ENCODE measurements at regions not wholly inside any gene's neighbourhood (a gene's known extent, or its start where the extent isn't known, plus 50 kb on each side); places are given as distances from the start of the nearest gene placed in this dataset.

- no peak overlapping the region for H3K4me3 ChIP-seq (ENCODE audit: low read depth, low read length)
- no peaks in the 10 kb centered on the region for H3K27me3 ChIP-seq (ENCODE audit: control insufficient read depth, insufficient read depth, low read length)
- no peaks in the 10 kb centered on the region for H3K4me1 ChIP-seq (ENCODE audit: control insufficient read depth, insufficient read depth, low read length)
- H3K27ac ChIP-seq (ENCODE audit: low read depth, low read length): no peak overlapping the region
- H3K36me3 ChIP-seq (ENCODE audit: control insufficient read depth, insufficient read depth, low read length): no peaks in the 10 kb centered on the region
- no peaks in the 10 kb centered on the region for H3K9me3 ChIP-seq (ENCODE audit: control insufficient read depth, insufficient read depth, low read length)
- WGBS (ENCODE audit: insufficient coverage): 79% methylated on average over 7 of the region's 7 CpGs
- no peak for DNase-seq (ENCODE audit: low read depth in 4 of 6, low spot score in 6 of 6)
These were observed 289.7 kb downstream of the HTR1B start for GRCh38 chr6:77173472-77174074.

GRCh38 chr6:77172578-77172977 lies 290.7 kb downstream of the HTR1B start:
- no peaks in the 10 kb centered on the region for H3K9me3 ChIP-seq (ENCODE audit: control insufficient read depth, insufficient read depth, low read length)
- no peaks in the 10 kb centered on the region for H3K36me3 ChIP-seq (ENCODE audit: control insufficient read depth, insufficient read depth, low read length)
- no peaks in the 10 kb centered on the region for H3K27me3 ChIP-seq (ENCODE audit: control insufficient read depth, insufficient read depth, low read length)
- DNase-seq (ENCODE audit: low read depth in 4 of 6, low spot score in 6 of 6): no peak
- no peak overlapping the region for H3K4me3 ChIP-seq (ENCODE audit: low read depth, low read length)
- no peak overlapping the region for H3K27ac ChIP-seq (ENCODE audit: low read depth, low read length)
- H3K4me1 ChIP-seq (ENCODE audit: control insufficient read depth, insufficient read depth, low read length): no peaks in the 10 kb centered on the region
- 91% methylated on average over 6 of the region's 6 CpGs for WGBS (ENCODE audit: insufficient coverage)

DNA sequence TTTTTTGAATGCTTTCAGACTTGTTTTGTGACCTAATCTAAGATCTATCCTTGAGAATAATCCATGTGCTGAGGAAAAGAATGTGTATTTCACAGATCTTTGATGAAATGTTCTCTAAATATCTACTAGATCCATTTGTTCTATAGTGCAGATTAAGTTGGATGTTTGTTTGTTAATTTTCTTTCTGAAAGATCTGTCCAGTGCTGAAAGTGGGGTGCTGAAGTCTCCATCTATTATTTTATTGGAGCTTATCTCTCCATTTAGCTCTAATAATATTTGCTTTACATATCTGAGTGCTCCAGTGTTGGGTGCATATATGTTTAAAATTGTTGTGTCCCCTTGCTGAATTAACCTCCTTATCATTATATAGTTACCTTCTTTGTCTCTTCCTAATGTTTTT lies 303.6 kb downstream of the HTR1B start:
- DNase-seq (ENCODE audit: low read depth in 4 of 6, low spot score in 6 of 6): no peak
- no peak overlapping the region for H3K4me3 ChIP-seq (ENCODE audit: low read depth, low read length)
- no peaks in the 10 kb centered on the region for H3K27me3 ChIP-seq (ENCODE audit: control insufficient read depth, insufficient read depth, low read length)
- no peaks in the 10 kb centered on the region for H3K4me1 ChIP-seq (ENCODE audit: control insufficient read depth, insufficient read depth, low read length)
- H3K36me3 ChIP-seq (ENCODE audit: control insufficient read depth, insufficient read depth, low read length): no peaks in the 10 kb centered on the region
- H3K27ac ChIP-seq (ENCODE audit: low read depth, low read length): no peak overlapping the region
- H3K9me3 ChIP-seq (ENCODE audit: control insufficient read depth, insufficient read depth, low read length): no peaks in the 10 kb centered on the region

GRCh38 chr6:77151241-77151640 lies 312.1 kb downstream of the HTR1B start:
- DNase-seq (ENCODE audit: low read depth in 4 of 6, low spot score in 6 of 6): no peak
- Histone ChIP-seq H3K36me3 (ENCODE audit: control insufficient read depth, insufficient read depth, low read length) (no peaks in the 10 kb centered on the region), H3K27me3 (ENCODE audit: control insufficient read depth, insufficient read depth, low read length) (no peaks in the 10 kb centered on the region), H3K4me3 (ENCODE audit: low read depth, low read length) (no peak overlapping the region), H3K4me1 (ENCODE audit: control insufficient read depth, insufficient read depth, low read length) (no peaks in the 10 kb centered on the region), H3K9me3 (ENCODE audit: control insufficient read depth, insufficient read depth, low read length) (no peaks in the 10 kb centered on the region), H3K27ac (ENCODE audit: low read depth, low read length) (no peak overlapping the region)
- 71% methylated on average over 4 of the region's 4 CpGs for WGBS (ENCODE audit: insufficient coverage)

DNA sequence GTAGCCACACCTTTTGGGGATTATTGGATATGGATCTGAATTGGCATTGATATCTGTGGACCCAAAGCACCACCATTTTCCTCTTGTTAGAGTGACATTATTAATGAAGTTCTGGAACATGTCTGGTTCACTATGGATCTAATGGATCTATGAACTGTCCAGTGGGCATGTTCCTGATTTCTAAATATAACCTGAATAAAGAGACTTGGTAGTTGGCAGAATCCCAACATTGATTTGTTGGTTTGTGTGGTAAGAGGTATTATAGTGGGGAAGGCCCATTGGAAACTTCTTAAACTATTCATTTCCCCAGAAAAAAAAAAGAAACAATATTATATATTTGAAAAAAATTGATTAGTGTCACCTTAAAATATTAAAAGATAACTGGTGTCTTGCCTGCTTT lies 312.6 kb downstream of the HTR1B start:
- no peak overlapping the region for H3K4me3 ChIP-seq (ENCODE audit: low read depth, low read length)
- H3K36me3 ChIP-seq (ENCODE audit: control insufficient read depth, insufficient read depth, low read length): no peaks in the 10 kb centered on the region
- no peaks in the 10 kb centered on the region for H3K27me3 ChIP-seq (ENCODE audit: control insufficient read depth, insufficient read depth, low read length)
- H3K9me3 ChIP-seq (ENCODE audit: control insufficient read depth, insufficient read depth, low read length): no peaks in the 10 kb centered on the region
- DNase-seq (ENCODE audit: low read depth in 4 of 6, low spot score in 6 of 6): no peak
- H3K27ac ChIP-seq (ENCODE audit: low read depth, low read length): no peak overlapping the region
- no peaks in the 10 kb centered on the region for H3K4me1 ChIP-seq (ENCODE audit: control insufficient read depth, insufficient read depth, low read length)

DNA sequence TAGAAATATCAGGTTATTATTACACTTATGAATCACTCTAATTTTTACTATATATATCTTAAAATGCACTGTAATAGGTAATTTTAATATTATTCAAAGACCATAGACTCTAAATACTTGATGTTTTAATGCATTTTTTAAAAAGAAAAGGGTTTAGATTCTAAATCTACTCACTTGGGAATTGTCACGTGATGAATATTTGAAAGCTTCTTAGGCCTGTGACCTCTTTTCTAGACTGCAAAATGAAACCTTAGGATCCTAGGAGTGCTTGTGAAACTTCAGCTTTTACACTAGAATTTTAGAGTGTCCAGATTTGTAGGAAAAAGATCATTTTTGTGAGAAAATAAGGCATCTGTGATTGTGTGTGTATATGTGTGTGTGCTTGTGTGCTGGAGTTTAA lies 318.0 kb downstream of the HTR1B start:
- no CpG with 5 or more reads among the region's 1 CpG for WGBS (ENCODE audit: insufficient coverage)
- H3K27me3 ChIP-seq (ENCODE audit: control insufficient read depth, insufficient read depth, low read length): no peaks in the 10 kb centered on the region
- no peaks in the 10 kb centered on the region for H3K36me3 ChIP-seq (ENCODE audit: control insufficient read depth, insufficient read depth, low read length)
- H3K4me3 ChIP-seq (ENCODE audit: low read depth, low read length): no peak overlapping the region
- H3K4me1 ChIP-seq (ENCODE audit: control insufficient read depth, insufficient read depth, low read length): no peaks in the 10 kb centered on the region
- H3K27ac ChIP-seq (ENCODE audit: low read depth, low read length): no peak overlapping the region
- no peaks in the 10 kb centered on the region for H3K9me3 ChIP-seq (ENCODE audit: control insufficient read depth, insufficient read depth, low read length)
- no peak for DNase-seq (ENCODE audit: low read depth in 4 of 6, low spot score in 6 of 6)

DNA sequence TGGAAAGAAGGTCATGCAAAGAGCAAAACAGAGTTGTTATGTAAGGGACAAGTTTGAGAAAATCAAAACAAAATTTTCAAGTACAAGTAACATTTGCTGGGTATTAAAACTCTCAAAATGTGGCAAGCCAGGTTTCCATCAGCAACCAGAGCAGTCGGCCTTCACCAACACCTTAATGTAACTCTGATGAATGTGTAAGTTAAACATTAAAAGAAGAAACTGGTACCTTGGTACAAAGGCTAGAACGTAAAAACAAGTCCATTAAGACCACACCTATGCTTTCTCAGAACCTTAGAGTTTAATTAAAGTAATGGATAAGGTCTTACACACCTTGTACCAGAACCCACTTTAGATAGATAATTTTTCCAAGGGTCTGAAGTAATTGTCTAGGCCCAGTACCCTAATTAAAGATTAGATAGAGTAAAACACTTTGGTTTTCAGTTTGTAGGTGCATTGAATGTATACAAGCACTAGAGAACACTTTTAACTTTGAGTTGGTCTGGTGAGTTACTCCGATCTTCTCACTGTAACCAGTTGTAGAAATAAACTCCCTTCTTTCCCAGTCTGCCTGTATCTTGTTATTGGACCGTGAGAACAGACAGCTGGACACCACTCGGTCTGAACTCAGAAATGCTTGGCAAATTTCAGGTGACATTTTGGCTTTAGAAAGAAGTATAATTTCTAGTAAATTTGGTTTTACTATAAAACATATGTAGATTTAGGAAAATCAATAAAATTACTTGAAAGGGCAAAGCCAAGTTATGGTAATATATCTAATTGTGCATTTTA lies 319.4 kb downstream of the HTR1B start:
- Histone ChIP-seq H3K27me3 (ENCODE audit: control insufficient read depth, insufficient read depth, low read length) (no peaks in the 10 kb centered on the region), H3K4me3 (ENCODE audit: low read depth, low read length) (no peak overlapping the region), H3K9me3 (ENCODE audit: control insufficient read depth, insufficient read depth, low read length) (no peaks in the 10 kb centered on the region), H3K36me3 (ENCODE audit: control insufficient read depth, insufficient read depth, low read length) (no peaks in the 10 kb centered on the region), H3K27ac (ENCODE audit: low read depth, low read length) (no peak overlapping the region), H3K4me1 (ENCODE audit: control insufficient read depth, insufficient read depth, low read length) (no peaks in the 10 kb centered on the region)
- WGBS (ENCODE audit: insufficient coverage): no CpG with 5 or more reads among the region's 5 CpGs
- DNase-seq (ENCODE audit: low read depth in 4 of 6, low spot score in 6 of 6): no peak

GRCh38 chr6:77136086-77136485 lies 327.2 kb downstream of the HTR1B start:
- Histone ChIP-seq H3K4me1 (ENCODE audit: control insufficient read depth, insufficient read depth, low read length) (no peaks in the 10 kb centered on the region), H3K27me3 (ENCODE audit: control insufficient read depth, insufficient read depth, low read length) (no peaks in the 10 kb centered on the region), H3K4me3 (ENCODE audit: low read depth, low read length) (no peak overlapping the region), H3K27ac (ENCODE audit: low read depth, low read length) (no peak overlapping the region), H3K36me3 (ENCODE audit: control insufficient read depth, insufficient read depth, low read length) (no peaks in the 10 kb centered on the region), H3K9me3 (ENCODE audit: control insufficient read depth, insufficient read depth, low read length) (no peaks in the 10 kb centered on the region)
- no peak for DNase-seq (ENCODE audit: low read depth in 4 of 6, low spot score in 6 of 6)

GRCh38 chr6:77133031-77133430 lies 330.3 kb downstream of the HTR1B start:
- Histone ChIP-seq H3K4me3 (ENCODE audit: low read depth, low read length) (no peak overlapping the region), H3K4me1 (ENCODE audit: control insufficient read depth, insufficient read depth, low read length) (no peaks in the 10 kb centered on the region), H3K36me3 (ENCODE audit: control insufficient read depth, insufficient read depth, low read length) (no peaks in the 10 kb centered on the region), H3K27me3 (ENCODE audit: control insufficient read depth, insufficient read depth, low read length) (no peaks in the 10 kb centered on the region), H3K9me3 (ENCODE audit: control insufficient read depth, insufficient read depth, low read length) (no peaks in the 10 kb centered on the region), H3K27ac (ENCODE audit: low read depth, low read length) (no peak overlapping the region)
- no peak for DNase-seq (ENCODE audit: low read depth in 4 of 6, low spot score in 6 of 6)
- WGBS (ENCODE audit: insufficient coverage): 87% methylated on average over 3 of the region's 5 CpGs

DNA sequence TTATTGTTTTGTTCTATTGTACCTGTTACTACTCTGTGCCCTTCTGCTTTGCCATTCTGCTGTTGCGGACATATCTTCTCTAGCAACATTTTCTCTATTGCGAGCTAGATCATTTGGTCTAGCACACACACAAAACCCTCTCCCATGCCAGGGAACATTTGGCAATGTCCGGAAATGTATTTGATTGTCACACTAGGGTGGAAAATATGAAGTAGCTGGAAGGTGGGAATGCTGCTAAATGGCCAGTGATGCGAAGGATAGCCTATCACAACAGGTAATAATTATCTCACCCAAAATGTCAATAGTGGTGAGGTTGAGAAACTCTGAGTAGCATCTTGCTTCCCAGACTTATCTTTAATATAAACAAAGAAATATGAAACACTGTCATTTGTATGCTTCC lies 331.9 kb downstream of the HTR1B start:
- Histone ChIP-seq H3K27me3 (ENCODE audit: control insufficient read depth, insufficient read depth, low read length) (no peaks in the 10 kb centered on the region), H3K36me3 (ENCODE audit: control insufficient read depth, insufficient read depth, low read length) (no peaks in the 10 kb centered on the region), H3K27ac (ENCODE audit: low read depth, low read length) (no peak overlapping the region), H3K4me3 (ENCODE audit: low read depth, low read length) (no peak overlapping the region), H3K4me1 (ENCODE audit: control insufficient read depth, insufficient read depth, low read length) (no peaks in the 10 kb centered on the region), H3K9me3 (ENCODE audit: control insufficient read depth, insufficient read depth, low read length) (peaks cover 3% of the 10 kb centered on the region)
- DNase-seq (ENCODE audit: low read depth in 4 of 6, low spot score in 6 of 6): no peak
- no CpG with 5 or more reads among the region's 4 CpGs for WGBS (ENCODE audit: insufficient coverage)

Data from spinal cord (tissue), 9 donors.